Spinal cord (tissue), 9 donors: ENCODE measurements at regions not wholly inside any gene's neighbourhood (a gene's known extent, or its start where the extent isn't known, plus 50 kb on each side); places are given as distances from the start of the nearest gene placed in this dataset.

Experiments
- DNase-seq, 6 donors: peaks; one replicate each; pipeline versions ENCODE4 v3.0.0 to v3.0.0-alpha.2; 2013 to 2015; ENCODE audit warnings: low spot score in 6 of 6, low read depth in 4 of 6
- H3K27ac ChIP-seq: one replicate; pipeline ENCODE4 v1.5.1; 2013; ENCODE audit warnings: low read depth, low read length, control low read depth
- H3K27me3 ChIP-seq: one replicate; pipeline ENCODE4 v1.6.1; 2013; ENCODE audit warnings: low read length; ENCODE audit not compliant: control insufficient read depth, insufficient read depth
- H3K36me3 ChIP-seq: one replicate; pipeline ENCODE4 v1.6.1; 2013; ENCODE audit warnings: low read length; ENCODE audit not compliant: control insufficient read depth, insufficient read depth
- H3K4me1 ChIP-seq: one replicate; pipeline ENCODE4 v1.6.1; 2013; ENCODE audit warnings: low read length; ENCODE audit not compliant: control insufficient read depth, insufficient read depth
- H3K4me3 ChIP-seq: one replicate; pipeline ENCODE4 v1.5.1; 2013; ENCODE audit warnings: low read depth, low read length, control low read depth
- H3K9me3 ChIP-seq: one replicate; pipeline ENCODE4 v1.6.1; 2013; ENCODE audit warnings: low read length; ENCODE audit not compliant: control insufficient read depth, insufficient read depth
- WGBS: methylation state at CpG from one replicate; pipeline ENCODE4 v1.1.5; 2013; ENCODE audit warnings: missing lambda C conversion rate; ENCODE audit not compliant: insufficient coverage; 5-methylcytosine and 5-hydroxymethylcytosine counted together
- donor health status: healthy.

GRCh38 chr2:55114082-55114481 is 63.8 kb upstream of the RTN4 start:
- Histone ChIP-seq H3K4me1 (peaks cover 21% of the 10 kb centered on the region), H3K36me3 (no peaks in the 10 kb centered on the region), H3K9me3 (no peaks in the 10 kb centered on the region), H3K27ac (no peak overlapping the region), H3K27me3 (no peaks in the 10 kb centered on the region), H3K4me3 (no peak overlapping the region)
- no peak for DNase-seq
- 96% methylated on average over 3 of the region's 5 CpGs for WGBS

GRCh38 chr2:55112229-55113031 is 62.2 kb upstream of the RTN4 start:
- peak in 4 of 6 donors; percentile 15 to 80 (median 56) for DNase-seq
- H3K27me3 ChIP-seq: no peaks in the 10 kb centered on the region
- H3K27ac ChIP-seq: peak overlapping the region; percentile 82
- H3K4me3 ChIP-seq: no peak overlapping the region
- WGBS: 18% methylated on average over 9 of the region's 13 CpGs
- no peaks in the 10 kb centered on the region for H3K36me3 ChIP-seq
- peaks cover 21% of the 10 kb centered on the region for H3K4me1 ChIP-seq
- H3K9me3 ChIP-seq: no peaks in the 10 kb centered on the region

- no peaks in the 10 kb centered on the region for H3K27me3 ChIP-seq
- H3K4me3 ChIP-seq: no peak overlapping the region
- DNase-seq: peak in 1 of 6 donors; percentile 90
- 58% methylated on average over 6 of the region's 11 CpGs for WGBS
- H3K27ac ChIP-seq: peak overlapping the region; percentile 82
- H3K4me1 ChIP-seq: peaks cover 21% of the 10 kb centered on the region
- H3K9me3 ChIP-seq: no peaks in the 10 kb centered on the region
- H3K36me3 ChIP-seq: no peaks in the 10 kb centered on the region
Measured at GRCh38 chr2:55111570-55112228, 61.4 kb upstream of the RTN4 start.

- Histone ChIP-seq H3K36me3 (no peaks in the 10 kb centered on the region), H3K9me3 (no peaks in the 10 kb centered on the region), H3K4me3 (no peak overlapping the region), H3K27ac (peak overlapping the region; percentile 82), H3K4me1 (peaks cover 21% of the 10 kb centered on the region), H3K27me3 (no peaks in the 10 kb centered on the region)
- WGBS: no CpG with 5 or more reads among the region's 4 CpGs
- peak in 1 of 6 donors; percentile 17 for DNase-seq
Measured at GRCh38 chr2:55111230-55111569, 60.9 kb upstream of the RTN4 start.

GRCh38 chr2:55109219-55109891 is 59.1 kb upstream of the RTN4 start:
- DNase-seq: peak in 1 of 6 donors; percentile 17
- H3K4me1 ChIP-seq: peaks cover 21% of the 10 kb centered on the region
- H3K27me3 ChIP-seq: no peaks in the 10 kb centered on the region
- 60% methylated on average over 1 of the region's 2 CpGs for WGBS
- H3K36me3 ChIP-seq: no peaks in the 10 kb centered on the region
- H3K4me3 ChIP-seq: no peak overlapping the region
- no peaks in the 10 kb centered on the region for H3K9me3 ChIP-seq
- H3K27ac ChIP-seq: no peak overlapping the region

- Histone ChIP-seq H3K9me3 (no peaks in the 10 kb centered on the region), H3K27me3 (no peaks in the 10 kb centered on the region), H3K4me3 (no peak overlapping the region), H3K27ac (no peak overlapping the region), H3K36me3 (no peaks in the 10 kb centered on the region), H3K4me1 (peaks cover 21% of the 10 kb centered on the region)
- WGBS: 100% methylated on average over 1 of the region's 7 CpGs
- DNase-seq: no peak
Measured at GRCh38 chr2:55108456-55109160, 58.4 kb upstream of the RTN4 start.

GRCh38 chr2:55107436-55107835 is 57.2 kb upstream of the RTN4 start:
- Histone ChIP-seq H3K36me3 (no peaks in the 10 kb centered on the region), H3K4me3 (no peak overlapping the region), H3K9me3 (no peaks in the 10 kb centered on the region), H3K27ac (no peak overlapping the region), H3K4me1 (peaks cover 16% of the 10 kb centered on the region), H3K27me3 (no peaks in the 10 kb centered on the region)
- no peak for DNase-seq

- peaks cover 4% of the 10 kb centered on the region for H3K4me1 ChIP-seq
- DNase-seq: no peak
Measured at GRCh38 chr2:55106148-55106547, 55.9 kb upstream of the RTN4 start.

GRCh38 chr2:55105456-55105855 is 55.2 kb upstream of the RTN4 start:
- no peak for DNase-seq
- no peaks in the 10 kb centered on the region for H3K27me3 ChIP-seq
- H3K4me1 ChIP-seq: peaks cover 4% of the 10 kb centered on the region
- H3K36me3 ChIP-seq: no peaks in the 10 kb centered on the region
- WGBS: 80% methylated on average over 1 of the region's 2 CpGs
- H3K27ac ChIP-seq: no peak overlapping the region
- no peaks in the 10 kb centered on the region for H3K9me3 ChIP-seq
- no peak overlapping the region for H3K4me3 ChIP-seq

More at GRCh38 chr2:55106148-55106547, 55.9 kb upstream of the RTN4 start:
- no peaks in the 10 kb centered on the region for H3K36me3 ChIP-seq
- WGBS: 100% methylated on average over 1 of the region's 1 CpG
- no peak overlapping the region for H3K27ac ChIP-seq
- H3K27me3 ChIP-seq: no peaks in the 10 kb centered on the region
- H3K9me3 ChIP-seq: no peaks in the 10 kb centered on the region
- no peak overlapping the region for H3K4me3 ChIP-seq
